T-cell (primary cell): ENCODE measurements at regions not wholly inside any gene's neighbourhood (a gene's known extent, or its start where the extent isn't known, plus 50 kb on each side); places are given as distances from the start of the nearest gene placed in this dataset.

Experiments used
- ATAC-seq, 4 experiments: fragments of 200-7000 bp in 3 of 4; fragments of 150-1000 bp in 1 of 4; cut with Tn5 transposase; replicated peaks in 1 of 4; 1 replicate in 3 of 4; 2 replicates in 1 of 4; pipeline ENCODE4 v1.10.0; 2021; ENCODE audit warnings: moderate library complexity in 3 of 4, mild to moderate bottlenecking in 2 of 4, moderate number of reproducible peaks in 1 of 4
- CTCF ChIA-PET, 2 donors: fragments of 300-600 bp; sonication (Branson Sonifier 250); formaldehyde crosslinking; loops; one replicate each; lab custom pipeline; 2022; ENCODE audit warnings: antibody characterized with exemption in 2 of 2; lab: Charles Lee
- POLR2A ChIA-PET, 2 donors: fragments of 300-600 bp; sonication (Branson Sonifier 250); formaldehyde crosslinking; loops; one replicate each; lab custom pipeline; 2022; ENCODE audit warnings: antibody characterized with exemption in 2 of 2; lab: Charles Lee
- DNase-seq, 35 experiments: peaks; one replicate each; pipeline versions ENCODE4 v3.0.0 to v3.0.0-alpha.2; 2013 to 2023
- H3K27ac ChIP-seq: one replicate; pipeline ENCODE4 v1.5.1; 2013; ENCODE audit warnings: low read length
- H3K27me3 ChIP-seq, 2 experiments: replicated peaks in 1 of 2; 1 replicate in 1 of 2; 2 replicates in 1 of 2; pipeline versions ENCODE4 v1.6.1 to v1.7.0; 2013; ENCODE audit warnings: low read length in 1 of 2, mixed read lengths in 1 of 2; ENCODE audit not compliant: control insufficient read depth in 2 of 2, insufficient read depth in 2 of 2; ENCODE audit errors: extremely low read depth in 1 of 2
- H3K36me3 ChIP-seq, 2 donors: 1 replicate in 1 of 2; 2 replicates in 1 of 2; pipeline versions ENCODE4 v1.6.1 to v1.7.0; 2013; ENCODE audit warnings: low read length in 1 of 2; ENCODE audit not compliant: control insufficient read depth in 2 of 2, insufficient read depth in 1 of 2; ENCODE audit errors: extremely low read depth in 1 of 2
- H3K4me1 ChIP-seq, 2 experiments: 1 replicate in 1 of 2; 2 replicates in 1 of 2; pipeline versions ENCODE4 v1.6.1 to v1.7.0; 2013; ENCODE audit warnings: low read length in 2 of 2, mixed read lengths in 1 of 2; ENCODE audit not compliant: insufficient read depth in 2 of 2, control insufficient read depth in 1 of 2; ENCODE audit errors: extremely low read depth in 1 of 2
- H3K4me3 ChIP-seq, 2 donors: 1 replicate in 1 of 2; 2 replicates in 1 of 2; pipeline versions ENCODE4 v1.5.1 to v1.7.0; 2013; ENCODE audit warnings: mild to moderate bottlenecking in 2 of 2, low read length in 1 of 2, moderate library complexity in 1 of 2; ENCODE audit not compliant: control insufficient read depth in 1 of 2; ENCODE audit errors: extremely low read depth in 1 of 2
- H3K9me3 ChIP-seq: 2 replicates; pipeline ENCODE4 v1.7.0; 2013
- H3K27ac Mint-ChIP-seq, 2 donors: one replicate each; pipeline ENCODE4 v1.8.0; 2020 to 2021; ENCODE audit warnings: mild to moderate bottlenecking in 2 of 2, mixed read lengths in 2 of 2
- H3K27me3 Mint-ChIP-seq, 2 donors: one replicate each; pipeline ENCODE4 v1.8.0; 2021 to 2022; ENCODE audit warnings: mixed read lengths in 2 of 2
- H3K36me3 Mint-ChIP-seq: one replicate; pipeline ENCODE4 v1.8.0; 2021; ENCODE audit warnings: mixed read lengths
- H3K4me1 Mint-ChIP-seq, 3 donors: one replicate each; pipeline ENCODE4 v1.8.0; 2020 to 2022; ENCODE audit warnings: mixed read lengths in 3 of 3, mild to moderate bottlenecking in 1 of 3
- H3K4me3 Mint-ChIP-seq, 3 donors: one replicate each; pipeline ENCODE4 v1.8.0; 2020 to 2022; ENCODE audit warnings: mild to moderate bottlenecking in 3 of 3, mixed read lengths in 3 of 3, moderate library complexity in 3 of 3
- H3K9me3 Mint-ChIP-seq, 3 donors: one replicate each; pipeline ENCODE4 v1.8.0; 2020 to 2022; ENCODE audit warnings: mixed read lengths in 3 of 3
- WGBS: methylation state at CpG from one replicate; pipeline ENCODE4 v1.1.5; 2013; ENCODE audit warnings: missing lambda C conversion rate; ENCODE audit not compliant: insufficient coverage; 5-methylcytosine and 5-hydroxymethylcytosine counted together

GRCh38 chr9:12993466-12993865, 218.6 kb downstream of the LURAP1L start:
- ChIA-PET POLR2A (no interaction called here), CTCF (interaction anchor here in 1 of 2 donors (0.6 kb wide), 1 partner anchor 63 kb away, joined by 3 read pairs; no protein-coding TSS in a partner anchor)
- H3K4me1 Mint-ChIP-seq: no peaks in the 10 kb centered on the region
- DNase-seq: no peak
- H3K4me3 ChIP-seq: no peak overlapping the region
- no peaks in the 10 kb centered on the region for H3K4me1 ChIP-seq
- H3K27ac Mint-ChIP-seq: no peak overlapping the region
- H3K27ac ChIP-seq: no peak overlapping the region
- no peaks in the 10 kb centered on the region for H3K27me3 ChIP-seq
- H3K36me3 ChIP-seq: no peaks in the 10 kb centered on the region
- no peaks in the 10 kb centered on the region for H3K27me3 Mint-ChIP-seq
- WGBS: 80% methylated on average over 1 of the region's 2 CpGs
- H3K9me3 ChIP-seq: no peaks in the 10 kb centered on the region
- H3K4me3 Mint-ChIP-seq: no peak overlapping the region
- no peak for ATAC-seq
- no peaks in the 10 kb centered on the region for H3K36me3 Mint-ChIP-seq
- peaks cover 7 to 10% (median 10%) of the 10 kb centered on the region in 3 donors for H3K9me3 Mint-ChIP-seq

GRCh38 chr9:12997009-12997408, 222.2 kb downstream of the LURAP1L start:
- DNase-seq (no peak), ATAC-seq (no peak)
- H3K4me3 ChIP-seq: no peak overlapping the region
- no peak overlapping the region for H3K4me3 Mint-ChIP-seq
- no peaks in the 10 kb centered on the region for H3K36me3 ChIP-seq
- no peaks in the 10 kb centered on the region for H3K36me3 Mint-ChIP-seq
- CTCF ChIA-PET: no interaction called here
- POLR2A ChIA-PET: no interaction called here
- H3K9me3 Mint-ChIP-seq: peaks cover 2 to 9% (median 8%) of the 10 kb centered on the region in 3 donors
- WGBS: no CpG with 5 or more reads among the region's 3 CpGs
- H3K9me3 ChIP-seq: no peaks in the 10 kb centered on the region
- H3K4me1 ChIP-seq: no peaks in the 10 kb centered on the region
- H3K4me1 Mint-ChIP-seq: no peaks in the 10 kb centered on the region
- H3K27me3 Mint-ChIP-seq: no peaks in the 10 kb centered on the region
- no peak overlapping the region for H3K27ac Mint-ChIP-seq
- no peaks in the 10 kb centered on the region for H3K27me3 ChIP-seq
- no peak overlapping the region for H3K27ac ChIP-seq

- H3K4me3 ChIP-seq: no peak overlapping the region
- no peaks in the 10 kb centered on the region for H3K27me3 Mint-ChIP-seq
- H3K27ac Mint-ChIP-seq: no peak overlapping the region
- no peaks in the 10 kb centered on the region for H3K4me1 ChIP-seq
- peaks cover 0 to 22% (median 2%) of the 10 kb centered on the region in 3 donors for H3K9me3 Mint-ChIP-seq
- H3K36me3 Mint-ChIP-seq: no peaks in the 10 kb centered on the region
- DNase-seq: no peak
- 69% methylated on average over 2 of the region's 4 CpGs for WGBS
- no peaks in the 10 kb centered on the region for H3K27me3 ChIP-seq
- ATAC-seq: no peak
- no peaks in the 10 kb centered on the region for H3K36me3 ChIP-seq
- ChIA-PET POLR2A (no interaction called here), CTCF (no interaction called here)
- H3K4me1 Mint-ChIP-seq: no peaks in the 10 kb centered on the region
- H3K27ac ChIP-seq: no peak overlapping the region
- no peaks in the 10 kb centered on the region for H3K9me3 ChIP-seq
- no peak overlapping the region for H3K4me3 Mint-ChIP-seq
These were observed 227.3 kb downstream of the LURAP1L start for GRCh38 chr9:13001989-13002580.

- WGBS: no CpG with 5 or more reads among the region's 2 CpGs
- Histone ChIP-seq H3K27me3 (no peaks in the 10 kb centered on the region), H3K9me3 (no peaks in the 10 kb centered on the region), H3K4me3 (no peak overlapping the region), H3K4me1 (no peaks in the 10 kb centered on the region), H3K27ac (no peak overlapping the region), H3K36me3 (no peaks in the 10 kb centered on the region)
- no peak overlapping the region for H3K27ac Mint-ChIP-seq
- no peaks in the 10 kb centered on the region for H3K27me3 Mint-ChIP-seq
- H3K36me3 Mint-ChIP-seq: no peaks in the 10 kb centered on the region
- DNase-seq: no peak
- H3K9me3 Mint-ChIP-seq: peaks cover 0 to 22% (median 2%) of the 10 kb centered on the region in 3 donors
- POLR2A ChIA-PET: no interaction called here
- CTCF ChIA-PET: no interaction called here
- H3K4me3 Mint-ChIP-seq: no peak overlapping the region
- no peak for ATAC-seq
- no peaks in the 10 kb centered on the region for H3K4me1 Mint-ChIP-seq
These were observed 227.9 kb downstream of the LURAP1L start for GRCh38 chr9:13002740-13003139.

GRCh38 chr9:13009871-13010270, 235.1 kb downstream of the LURAP1L start:
- Histone ChIP-seq H3K36me3 (no peaks in the 10 kb centered on the region), H3K27ac (no peak overlapping the region), H3K4me1 (no peaks in the 10 kb centered on the region), H3K27me3 (no peaks in the 10 kb centered on the region), H3K9me3 (no peaks in the 10 kb centered on the region), H3K4me3 (no peak overlapping the region)
- H3K36me3 Mint-ChIP-seq: no peaks in the 10 kb centered on the region
- H3K9me3 Mint-ChIP-seq: peaks cover 14 to 22% (median 14%) of the 10 kb centered on the region in 3 donors
- CTCF ChIA-PET: no interaction called here
- no peak for ATAC-seq
- H3K27me3 Mint-ChIP-seq: no peaks in the 10 kb centered on the region
- DNase-seq: no peak
- no peaks in the 10 kb centered on the region for H3K4me1 Mint-ChIP-seq
- no peak overlapping the region for H3K4me3 Mint-ChIP-seq
- WGBS: no CpG with 5 or more reads among the region's 2 CpGs
- no peak overlapping the region for H3K27ac Mint-ChIP-seq
- POLR2A ChIA-PET: no interaction called here

- Mint-ChIP-seq H3K9me3 (peaks cover 11 to 19% (median 12%) of the 10 kb centered on the region in 3 donors), H3K27me3 (no peaks in the 10 kb centered on the region), H3K36me3 (no peaks in the 10 kb centered on the region), H3K4me1 (no peaks in the 10 kb centered on the region), H3K4me3 (no peak overlapping the region), H3K27ac (no peak overlapping the region)
- no peaks in the 10 kb centered on the region for H3K4me1 ChIP-seq
- no peak overlapping the region for H3K4me3 ChIP-seq
- no peaks in the 10 kb centered on the region for H3K36me3 ChIP-seq
- WGBS: no CpG with 5 or more reads among the region's 2 CpGs
- H3K9me3 ChIP-seq: no peaks in the 10 kb centered on the region
- no peak for DNase-seq
- H3K27me3 ChIP-seq: no peaks in the 10 kb centered on the region
- H3K27ac ChIP-seq: no peak overlapping the region
- ChIA-PET CTCF (no interaction called here), POLR2A (no interaction called here)
- ATAC-seq: no peak
These were observed 239.4 kb downstream of the LURAP1L start for GRCh38 chr9:13013991-13014883.
